CD4-positive, alpha-beta T cell treated with Interleukin-17A for 1 hour (primary cell): ENCODE measurements at regions not wholly inside any gene's neighbourhood (a gene's known extent, or its start where the extent isn't known, plus 50 kb on each side); places are given as distances from the start of the nearest gene placed in this dataset.
"Not testable (repeated sequence)": the region's sequence is repeated elsewhere in the genome, so short reads cannot be mapped to it uniquely, and the experiment has no call there.

ENCODE experiments used
- DNase-seq: peaks from one replicate; pipeline ENCODE4 v3.0.0-alpha.2; 2020

DNA sequence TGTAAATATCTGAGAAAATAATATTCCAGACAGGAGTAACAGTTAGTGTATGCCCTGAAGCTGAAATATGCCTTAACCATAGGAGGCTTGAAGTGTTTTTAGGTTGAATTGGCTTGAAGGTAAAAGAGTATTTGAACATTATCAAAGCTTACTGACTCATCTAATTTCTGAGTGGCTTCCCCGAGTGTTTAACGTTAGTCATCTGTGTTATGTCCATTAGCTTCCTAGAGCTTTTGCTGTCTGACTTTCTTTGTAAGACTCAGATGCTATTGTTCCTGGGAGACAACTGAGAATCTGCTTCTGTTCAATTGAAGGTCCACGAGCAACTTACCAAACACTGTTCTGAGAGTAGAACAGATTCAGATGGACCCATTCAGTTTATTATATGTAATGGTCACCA is 656.8 kb upstream of the NECTIN3 start:
- DNase-seq, result no peak

DNA sequence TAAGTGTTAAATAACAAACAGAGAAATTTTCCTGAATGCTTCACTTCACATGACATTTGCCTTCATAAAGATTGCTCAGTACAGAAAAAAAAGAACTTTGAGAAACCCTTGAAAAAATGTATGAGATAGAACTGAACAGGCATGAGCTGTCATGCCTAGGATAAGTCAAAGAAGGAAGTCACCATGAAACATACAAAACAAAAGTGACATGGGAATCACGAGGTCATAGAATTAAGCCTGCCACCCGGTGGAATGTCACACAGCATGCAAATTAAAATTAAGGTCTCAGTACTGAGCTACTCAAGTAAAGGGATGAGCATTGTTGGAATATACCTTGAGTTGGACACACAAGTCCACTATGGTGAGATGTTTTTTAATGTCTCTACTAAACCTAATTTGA is 652.5 kb upstream of the NECTIN3 start:
- DNase-seq, result no peak

DNA sequence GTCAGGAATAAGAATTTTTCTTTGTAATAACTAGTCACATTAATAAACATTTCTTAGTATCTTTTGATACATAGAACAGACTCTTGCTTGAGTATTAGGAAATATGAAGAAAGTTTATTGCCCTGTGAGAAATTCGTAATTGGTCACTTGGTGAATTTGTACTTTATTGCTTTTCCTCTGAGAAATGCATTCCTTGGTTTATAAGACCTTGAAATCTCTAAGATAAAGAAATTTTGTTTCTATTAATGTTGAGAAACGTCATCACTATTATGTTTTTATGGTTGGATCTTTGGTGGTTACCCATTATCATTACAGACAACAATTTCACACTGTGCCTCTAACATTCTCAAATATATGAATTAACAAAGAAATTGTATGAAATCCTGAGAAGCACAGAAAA is 652.0 kb upstream of the NECTIN3 start:
- DNase-seq, result no peak

DNA sequence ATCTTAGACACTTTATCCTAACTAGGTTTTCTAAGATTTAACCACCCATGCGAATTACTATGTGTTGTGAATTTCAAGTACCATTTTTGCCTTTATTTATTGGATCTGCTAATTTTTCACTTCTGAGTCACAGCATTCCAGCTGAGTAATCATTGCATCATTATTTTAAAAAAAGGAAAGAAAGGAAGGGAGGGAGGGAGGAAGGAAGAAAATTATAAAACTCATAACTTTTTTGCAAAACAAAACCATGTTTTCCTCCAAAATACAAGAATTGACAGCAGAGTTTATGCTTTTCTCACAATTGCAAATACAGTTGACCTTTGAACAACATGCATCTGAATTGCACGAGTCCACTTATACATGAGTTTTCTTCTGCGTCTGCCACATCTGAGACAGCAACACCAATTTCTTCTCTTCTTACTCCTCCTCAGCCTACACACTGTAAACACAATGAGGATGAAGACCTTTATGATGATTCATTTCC is 651.4 kb upstream of the NECTIN3 start:
- DNase-seq, result no peak

DNA sequence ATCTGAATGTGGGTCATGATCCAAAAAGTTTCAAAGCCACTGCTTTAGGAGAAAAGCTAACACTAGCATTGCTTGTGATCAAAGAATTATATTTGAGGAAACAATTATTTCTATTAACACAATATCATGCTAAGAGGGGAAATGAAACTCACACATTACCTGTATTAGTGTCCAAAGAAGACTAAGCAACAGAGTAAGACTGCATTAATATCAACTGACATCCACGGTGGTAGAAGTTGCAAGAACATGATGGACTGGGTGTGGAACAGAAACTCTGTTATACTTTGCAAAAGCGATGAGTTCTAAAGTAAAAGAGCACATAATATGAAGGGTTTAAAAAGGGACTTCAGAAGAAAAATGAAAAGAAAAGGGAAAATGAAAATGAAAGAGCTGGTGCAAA is 648.3 kb upstream of the NECTIN3 start:
- DNase-seq, result no peak

DNA sequence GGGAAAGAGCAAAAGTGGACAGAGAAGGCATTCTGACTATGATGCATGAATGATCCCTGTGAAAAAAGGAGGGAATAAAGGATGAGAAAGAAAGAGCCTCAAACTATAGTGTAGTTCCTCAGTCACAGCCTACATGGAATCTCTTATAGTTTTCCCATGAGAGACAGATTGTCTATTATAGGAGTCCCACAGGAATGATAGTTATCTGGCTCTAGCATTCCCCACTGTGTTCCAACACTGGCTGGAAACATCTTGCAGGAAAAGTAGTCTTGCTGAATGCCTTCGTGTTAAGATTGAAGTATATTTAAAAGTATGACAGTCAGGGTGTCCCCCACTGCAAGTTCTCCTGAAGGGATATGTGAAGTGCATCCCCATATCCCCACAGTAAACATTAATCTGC is 641.5 kb upstream of the NECTIN3 start:
- no peak for DNase-seq

DNA sequence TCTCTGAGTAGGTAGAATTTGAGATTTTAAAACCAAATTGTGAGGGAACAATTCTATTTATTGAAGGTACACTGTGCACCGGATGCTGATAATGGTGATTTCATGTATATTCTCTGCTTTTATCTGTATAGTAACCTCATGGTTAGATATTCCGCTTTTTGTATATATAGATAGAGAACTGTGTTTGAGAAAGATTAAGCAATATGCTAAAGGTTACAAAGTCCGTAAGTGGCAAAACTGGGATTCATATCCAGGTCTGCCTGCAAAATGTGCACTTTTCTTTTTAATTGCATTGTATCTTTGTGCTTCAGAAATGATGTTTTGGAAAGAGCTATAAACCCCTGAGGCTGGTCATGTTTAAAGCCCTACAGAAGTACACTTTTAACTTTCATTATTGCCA is 635.4 kb upstream of the NECTIN3 start:
- no peak for DNase-seq

DNA sequence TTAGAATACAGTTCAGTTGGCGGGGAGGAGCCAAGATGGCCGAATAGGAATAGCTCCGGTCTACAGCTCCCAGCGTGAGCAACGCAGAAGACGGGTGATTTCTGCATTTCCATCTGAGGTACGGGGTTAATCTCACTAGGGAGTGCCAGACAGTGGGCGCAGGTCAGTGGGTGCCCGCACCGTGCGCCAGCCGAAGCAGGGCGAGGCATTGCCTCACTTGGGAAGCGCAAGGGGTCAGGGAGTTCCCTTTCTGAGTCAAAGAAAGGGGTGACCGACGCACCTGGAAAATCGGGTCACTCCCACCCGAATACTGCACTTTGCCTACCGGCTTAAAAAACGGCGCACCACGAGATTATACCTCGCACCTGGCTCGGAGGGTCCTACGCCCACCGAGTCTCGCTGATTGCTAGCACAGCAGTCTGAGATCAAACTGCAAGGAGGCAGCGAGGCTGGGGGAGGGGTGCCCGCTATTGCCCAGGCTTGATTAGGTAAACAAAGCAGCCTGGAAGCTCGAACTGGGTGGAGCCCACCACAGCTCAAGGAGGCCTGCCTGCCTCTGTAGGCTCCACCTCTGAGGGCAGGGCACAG is 631.5 kb upstream of the NECTIN3 start:
- not testable (repeated sequence) for DNase-seq

DNA sequence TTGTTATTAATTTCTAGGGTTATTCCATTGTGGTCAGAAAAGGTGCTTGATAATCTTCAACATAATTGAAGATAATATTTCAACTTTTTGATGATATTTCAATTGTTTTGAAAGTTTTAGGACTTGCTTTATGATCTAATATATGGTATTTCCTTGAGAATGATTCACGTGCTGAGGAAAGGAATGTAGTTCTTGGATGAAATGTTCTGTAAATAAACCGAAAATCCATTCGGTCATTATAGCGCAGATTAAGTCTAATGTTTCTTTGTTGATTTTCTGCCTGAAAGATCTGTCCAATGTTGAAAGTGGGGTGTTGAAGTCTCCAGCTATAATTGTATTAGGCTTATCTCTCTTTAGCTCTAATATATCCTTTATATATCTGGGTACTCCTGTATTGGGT is 617.5 kb upstream of the NECTIN3 start:
- no peak for DNase-seq

DNA sequence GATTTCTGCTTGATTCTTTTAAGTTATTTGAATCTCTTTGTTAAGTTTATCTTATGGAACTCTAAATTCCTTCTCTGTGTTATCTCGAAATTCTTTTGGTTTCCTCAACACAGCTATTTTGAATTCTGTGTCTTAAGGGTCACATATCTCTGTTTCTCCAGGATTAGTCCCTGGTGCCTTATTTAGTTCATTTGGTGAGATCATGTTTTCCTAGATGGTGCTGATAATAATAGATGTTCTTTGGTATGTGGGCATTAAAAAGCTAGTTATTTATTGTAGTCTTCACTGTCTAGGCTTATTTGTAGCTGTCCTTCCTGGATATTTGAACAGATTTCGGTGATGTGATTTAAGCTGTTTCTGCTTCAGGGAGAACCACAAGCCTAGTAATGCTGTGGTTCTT is 615.6 kb upstream of the NECTIN3 start:
- no peak for DNase-seq

DNA sequence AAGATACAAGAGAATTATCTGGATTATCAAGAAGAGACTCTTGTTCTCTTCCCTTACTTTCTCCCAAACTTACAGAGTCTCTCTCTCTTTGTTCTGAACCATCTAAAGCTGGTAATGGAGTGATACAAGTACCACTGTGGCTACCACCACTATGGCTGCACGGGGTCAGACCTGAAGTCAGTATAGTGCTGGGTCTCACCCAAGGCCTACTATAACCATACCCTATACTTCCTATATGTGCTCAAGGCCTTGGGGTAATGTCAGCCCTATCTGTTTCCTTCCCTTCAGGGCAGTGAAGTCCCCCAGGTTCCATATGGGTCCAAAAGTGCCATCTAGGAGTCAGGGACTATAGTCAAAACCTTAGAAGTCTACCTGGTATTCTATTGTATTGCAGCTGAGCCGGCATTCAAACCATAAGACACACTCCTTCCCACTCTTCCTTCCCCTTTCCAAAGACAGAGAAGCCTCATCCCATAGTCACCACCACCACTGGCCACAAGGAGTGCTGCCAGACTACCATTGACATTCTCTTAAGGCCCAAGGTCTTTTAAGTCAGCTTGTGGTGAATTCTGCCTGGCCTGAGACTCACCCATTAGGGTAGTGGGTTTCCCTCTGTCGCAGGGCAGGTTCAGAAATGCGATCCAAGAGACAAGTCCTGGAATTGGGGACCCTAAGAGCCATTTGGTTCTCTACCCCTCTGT is 615.0 kb upstream of the NECTIN3 start:
- no peak for DNase-seq

DNA sequence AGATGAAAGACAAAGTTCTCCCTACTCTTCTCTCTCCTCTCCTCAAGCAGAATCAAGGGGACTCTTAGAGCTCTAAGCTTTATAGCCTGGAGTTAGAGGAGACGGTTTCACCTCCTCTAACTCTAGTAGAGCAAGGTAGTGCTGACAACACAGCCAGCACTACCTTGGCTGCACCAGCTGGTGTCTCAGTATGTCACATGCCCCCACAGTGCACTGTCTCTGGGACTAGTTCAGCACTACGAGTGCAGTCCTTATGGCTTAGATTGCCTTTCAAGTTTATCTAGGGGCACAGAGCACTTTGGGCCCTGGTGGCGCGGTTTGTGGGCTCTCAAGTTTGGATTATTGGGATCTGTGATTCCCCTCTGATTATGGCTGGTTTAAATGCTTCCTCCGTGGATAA is 614.1 kb upstream of the NECTIN3 start:
- DNase-seq, result no peak

DNA sequence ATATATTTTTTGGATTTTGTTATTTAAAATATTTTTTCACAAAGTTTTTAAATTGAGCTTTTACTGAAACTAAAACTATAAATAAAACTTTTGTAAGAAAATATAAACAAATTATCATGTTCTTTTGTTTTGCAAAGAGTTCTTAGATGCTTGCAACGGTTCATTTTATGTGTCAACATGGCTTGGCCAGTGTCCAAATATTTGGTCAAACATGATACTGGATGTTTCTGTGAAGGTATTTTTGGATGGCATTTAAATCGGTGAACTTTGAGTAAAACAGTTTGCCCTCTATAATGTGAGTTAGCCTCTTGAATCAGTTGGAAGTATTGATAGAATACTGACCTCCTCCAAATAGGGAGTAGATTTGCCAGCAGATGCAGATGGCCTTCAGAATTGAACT is 612.6 kb upstream of the NECTIN3 start:
- no peak for DNase-seq

DNA sequence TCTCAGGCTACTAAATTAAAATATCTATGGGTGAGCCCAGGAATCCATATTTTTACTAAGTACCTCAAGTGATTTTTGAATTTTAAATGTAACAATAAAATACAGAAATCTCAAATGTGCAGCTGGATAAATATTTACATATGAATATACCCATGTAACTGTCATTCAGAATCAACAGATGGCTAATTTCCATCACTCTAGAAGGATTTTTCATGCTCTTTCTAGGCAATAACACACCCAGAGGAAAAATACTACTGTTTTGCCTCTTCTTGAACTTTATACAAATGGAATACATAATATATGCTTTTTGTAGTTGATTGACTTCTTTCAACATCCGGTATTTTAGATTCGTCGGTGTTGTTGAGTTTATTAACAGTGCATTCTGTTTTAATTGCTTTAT is 601.3 kb upstream of the NECTIN3 start:
- no peak for DNase-seq

DNA sequence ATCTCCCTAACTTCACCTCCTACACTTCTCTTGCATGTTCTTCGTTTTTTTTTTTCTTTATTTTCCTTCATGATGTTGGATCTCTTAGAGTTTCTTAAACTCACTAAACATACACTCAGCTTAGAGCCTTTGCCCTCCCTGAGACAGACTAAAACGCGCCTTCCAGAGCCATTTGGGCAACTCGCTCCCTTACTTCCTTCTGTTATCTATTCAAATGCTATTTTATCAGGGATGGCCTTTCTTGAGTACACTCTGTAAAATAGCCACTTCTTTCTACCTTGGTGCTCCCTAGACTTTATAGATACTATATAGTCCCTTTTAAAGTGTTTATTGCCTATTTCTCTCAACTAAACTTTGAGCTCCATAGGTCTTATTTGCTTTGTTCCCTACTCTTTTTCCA is 598.2 kb upstream of the NECTIN3 start:
- no peak for DNase-seq

DNA sequence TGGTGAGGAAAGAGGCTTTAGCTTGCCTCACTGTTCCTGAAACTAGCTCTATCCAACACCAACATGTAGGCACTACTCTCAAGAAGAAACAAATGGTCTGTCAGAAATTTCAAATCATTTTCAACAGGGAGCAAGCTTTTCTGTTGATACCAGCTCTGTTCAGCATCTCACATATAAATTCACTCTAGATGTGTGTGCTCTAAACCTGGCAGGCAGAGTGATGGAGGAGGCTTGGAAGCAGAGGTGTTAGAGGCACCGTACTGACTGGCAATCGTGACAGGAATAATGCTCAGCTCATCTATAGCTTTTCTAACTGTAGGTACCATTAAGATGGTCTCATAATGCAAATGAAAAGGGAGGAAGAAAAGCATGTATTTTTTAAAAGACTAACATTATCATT is 597.2 kb upstream of the NECTIN3 start:
- no peak for DNase-seq

DNA sequence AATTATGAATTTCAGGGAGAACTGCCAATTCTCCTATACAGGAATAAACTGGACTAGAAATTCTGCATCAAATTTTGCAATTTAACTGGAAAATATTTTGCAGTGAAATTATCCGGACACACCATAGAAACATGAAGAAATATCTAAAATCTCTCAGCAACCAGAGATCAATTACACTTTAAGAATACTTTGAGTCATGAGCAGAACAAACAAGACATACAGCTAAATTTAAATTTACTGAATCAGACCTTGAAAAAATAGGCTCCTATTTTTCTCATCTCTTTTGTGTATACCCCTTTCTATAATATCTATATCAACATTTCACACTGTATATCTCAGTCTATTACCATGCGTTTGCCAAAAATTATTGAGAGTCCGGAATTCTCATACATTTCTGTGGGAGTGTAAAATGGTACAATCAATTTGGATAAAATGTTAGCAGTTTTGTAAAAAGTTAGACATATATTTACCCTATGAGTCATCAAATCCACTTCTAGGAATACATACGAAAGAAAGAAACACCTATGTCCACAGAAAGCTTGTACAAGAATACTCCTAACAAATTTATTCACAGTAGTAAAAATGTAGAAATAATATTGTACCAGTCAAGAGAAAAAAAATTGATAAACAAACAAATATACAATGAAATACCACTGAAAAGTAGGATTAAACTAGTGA is 593.1 kb upstream of the NECTIN3 start:
- no peak for DNase-seq

DNA sequence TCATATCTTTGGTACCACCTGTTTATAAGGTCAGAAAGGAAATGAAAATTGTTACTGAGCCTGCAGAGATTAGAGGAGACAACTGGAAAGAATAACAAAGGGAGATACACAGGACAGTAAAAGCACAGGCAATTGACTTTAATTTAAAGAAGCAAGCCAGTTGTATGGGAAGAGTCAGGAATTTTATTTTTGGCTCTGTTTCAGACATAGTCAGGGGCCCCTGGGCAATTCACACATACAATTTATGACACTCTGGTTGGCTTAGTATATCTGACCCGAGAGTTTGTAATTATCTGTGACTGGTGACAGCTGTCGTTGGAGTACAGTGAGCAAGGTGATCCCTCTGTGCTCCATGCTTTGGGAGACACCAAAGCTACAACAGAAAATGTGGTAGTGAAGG is 591.9 kb upstream of the NECTIN3 start:
- DNase-seq, result no peak

DNA sequence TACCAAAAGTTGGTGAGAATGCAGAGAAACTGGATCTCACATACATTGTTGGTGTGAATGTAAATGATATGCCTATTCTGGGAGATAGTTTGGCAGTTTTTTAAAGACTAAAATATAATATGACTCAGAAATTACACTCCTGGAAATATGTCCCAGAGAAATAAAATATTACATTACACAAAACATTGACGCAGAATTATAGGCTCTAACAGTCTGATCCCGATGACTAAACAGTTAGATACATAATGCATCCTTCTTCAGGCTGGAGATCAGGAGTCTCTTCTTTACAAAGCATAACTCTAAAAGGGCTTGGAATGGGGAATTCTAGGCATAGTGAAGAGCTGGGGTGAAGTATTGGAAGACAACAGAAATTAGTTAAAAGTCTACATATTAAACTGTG is 586.2 kb upstream of the NECTIN3 start:
- no peak for DNase-seq

DNA sequence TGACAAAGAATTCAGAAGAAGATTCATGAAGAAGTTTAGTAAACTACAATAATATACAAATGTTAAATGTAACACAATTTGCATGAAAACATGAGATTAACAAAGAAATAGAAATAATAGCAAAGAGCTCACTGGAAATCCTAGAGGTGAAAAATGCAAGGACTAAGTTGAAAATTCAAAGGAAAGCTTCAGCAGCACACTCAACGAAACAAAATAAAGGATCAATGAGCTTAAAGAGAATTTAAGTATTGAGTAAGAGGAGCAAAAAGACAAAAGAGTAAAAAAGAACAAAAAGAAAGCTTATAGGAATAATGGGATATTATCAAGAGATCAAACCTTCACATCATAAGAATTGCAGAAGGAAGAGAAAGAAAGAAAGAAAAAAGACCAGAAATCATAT is 583.8 kb upstream of the NECTIN3 start:
- no peak for DNase-seq

DNA sequence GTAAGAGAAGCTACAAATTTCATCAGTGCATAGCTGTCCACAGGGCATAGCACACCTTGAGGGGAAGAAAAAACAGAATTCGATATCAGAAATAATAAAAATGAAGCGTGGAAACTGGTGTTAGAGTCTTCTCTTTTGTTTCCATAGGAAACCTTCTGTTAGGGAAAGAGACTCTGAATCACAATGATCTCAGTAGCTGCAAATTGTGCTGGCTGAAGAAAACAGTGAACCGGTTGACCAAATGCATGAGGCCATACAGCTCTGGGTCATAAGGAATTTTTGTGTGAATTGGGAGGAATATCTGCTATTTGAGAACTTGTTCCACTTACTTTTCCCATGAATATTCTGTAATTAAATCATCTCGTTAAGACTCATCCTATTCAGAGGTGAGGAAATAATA is 580.2 kb upstream of the NECTIN3 start:
- DNase-seq, result no peak

DNA sequence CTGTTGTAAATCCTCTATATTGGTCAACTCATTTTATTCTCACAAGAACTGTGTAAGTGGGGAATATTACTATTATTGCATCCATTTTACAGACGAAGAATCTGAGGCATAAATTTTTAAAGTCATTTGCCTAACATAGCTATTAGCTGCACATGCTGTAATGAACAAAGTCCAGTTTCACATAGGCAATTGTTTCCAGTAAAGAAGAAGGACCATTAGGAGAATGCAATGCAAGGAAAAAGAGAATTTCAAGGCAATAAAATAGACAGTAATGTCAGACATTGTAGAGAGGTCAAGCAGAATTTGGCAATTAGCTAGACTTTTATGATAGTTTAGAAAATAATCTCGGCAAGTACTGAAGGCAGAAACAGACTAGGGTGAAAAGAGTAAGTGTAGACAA is 578.7 kb upstream of the NECTIN3 start:
- DNase-seq, result no peak

DNA sequence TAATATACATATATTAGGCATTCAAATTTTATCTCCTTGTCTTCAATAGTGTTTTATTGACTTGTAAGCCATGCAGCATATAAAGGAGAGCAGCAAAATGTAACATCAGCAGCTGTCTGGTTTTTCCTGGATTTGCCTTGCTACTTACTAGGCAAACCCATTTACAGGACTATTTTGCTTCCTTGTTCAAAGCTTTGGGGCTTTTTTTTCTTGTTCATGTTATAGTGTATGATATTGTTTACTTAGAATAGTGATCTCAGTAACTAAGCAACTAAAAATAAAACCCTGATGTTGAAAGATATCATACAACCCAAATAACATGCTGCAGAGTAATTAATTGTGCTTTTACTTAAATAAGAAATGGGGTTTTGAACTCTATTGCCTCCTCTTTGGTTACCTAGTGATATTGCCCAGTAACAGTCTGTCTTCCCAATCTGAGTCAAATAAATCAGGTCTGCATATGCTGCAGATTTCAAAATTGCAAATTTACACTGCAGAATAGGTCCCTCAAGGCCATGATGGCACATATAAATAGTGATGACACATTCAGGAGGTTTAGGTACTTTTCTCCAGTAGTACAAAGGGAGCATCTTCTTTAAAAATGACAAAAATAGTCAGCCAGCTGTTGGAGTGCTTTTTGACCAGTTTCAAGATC is 578.1 kb upstream of the NECTIN3 start:
- no peak for DNase-seq

DNA sequence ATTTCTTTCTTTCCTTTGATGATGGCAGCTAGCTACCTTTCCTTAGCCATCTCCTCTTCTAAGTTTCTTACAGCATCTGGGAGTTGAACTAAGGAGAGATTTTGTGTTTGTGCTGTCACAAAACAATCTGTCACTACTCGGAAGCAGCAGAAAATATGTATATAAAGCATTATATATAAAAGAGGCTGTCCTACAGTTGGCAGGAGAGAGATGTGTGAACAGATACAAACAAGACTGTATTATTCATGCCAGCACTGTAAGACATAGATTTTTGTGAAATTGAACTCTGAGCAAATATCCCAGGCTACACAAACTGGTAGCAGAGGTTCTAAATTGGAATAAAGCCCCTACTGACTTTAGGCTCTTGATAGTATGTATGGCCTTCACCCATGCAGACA is 577.5 kb upstream of the NECTIN3 start:
- no peak for DNase-seq
